Pancreas (tissue), 10 donors: ENCODE measurements at regions not wholly inside any gene's neighbourhood (a gene's known extent, or its start where the extent isn't known, plus 50 kb on each side); places are given as distances from the start of the nearest gene placed in this dataset.

Experiments used
- ATAC-seq, 4 donors: fragments of 200-7000 bp; cut with Tn5 transposase; one replicate each; pipeline versions ENCODE4 v1.8.0 to v1.9.1; 2020; ENCODE audit warnings: mild to moderate bottlenecking in 4 of 4, moderate library complexity in 4 of 4
- DNase-seq, 6 donors: peaks; one replicate each; pipeline ENCODE4 v3.0.0-alpha.2; 2020
- FAIRE-seq: peaks from 2 replicates; lab custom pipeline; 2012; peaks lifted over from hg19 to GRCh38; lab: Jason Lieb, UNC
- H3K27ac ChIP-seq, 4 donors: fragments of 200-600 bp; sonication (generic); 1 replicate in 3 of 4; 2 replicates in 1 of 4; pipeline versions ENCODE4 v1.5.0 to v1.8.0; 2020
- H3K27me3 ChIP-seq, 4 donors: fragments of 200-600 bp; one replicate each; pipeline ENCODE4 v1.8.0; 2021
- H3K36me3 ChIP-seq, 3 donors: fragments of 200-600 bp; sonication (generic) in 1 of 3; one replicate each; pipeline versions ENCODE4 v1.5.0 to v1.8.0; 2020 to 2021
- H3K4me1 ChIP-seq, 3 donors: fragments of 200-600 bp; one replicate each; pipeline ENCODE4 v1.8.0; 2021
- H3K4me3 ChIP-seq, 4 donors: fragments of 200-600 bp; sonication (generic) in 2 of 4; one replicate each; pipeline versions ENCODE4 v1.5.0 to v1.8.0; 2020 to 2021
- H3K9me3 ChIP-seq, 4 donors: fragments of 200-600 bp; one replicate each; pipeline ENCODE4 v1.8.0; 2021
- CTCF ChIP-seq, 4 donors: fragments of 200-600 bp; sonication (generic) in 3 of 4; IDR thresholded peaks; one replicate each; pipeline versions ENCODE4 v1.5.0 to v1.8.0; 2021; ENCODE audit warnings: antibody characterized with exemption in 4 of 4
- WGBS, 2 donors: extraction: QIAGEN DNeasy Blood & Tissue Kit; methylation state at CpG; one replicate each; pipeline ENCODE4 v1.1.7; 2013; 5-methylcytosine and 5-hydroxymethylcytosine counted together
- intact Hi-C, 3 donors: fragments of 100-400 bp; cut with DNase I; formaldehyde crosslinking; loops; one replicate each; pipeline versions ENCODE4 v1.11.1 to v1.14.2; 2022
- donor health status: healthy with polysubstance abuse.
- donor health status: DM: no; HTN: no; CAD: no; lungs with moderate emphysema.
- donor health status: DM: no; HTN: no; CAD: no.
- donor health status: control.
- donor health status: control.
- donor health status: Bipolar disorder and iron deficiency.
- donor health status: DM: yes; HTN: yes; CAD: no.
- donor health status: DM: no; HTN: no; CAD: no.
- donor health status: DM: no; HTN: no; CAD: no.
- donor health status: DM: yes; HTN: yes; CAD: no.

GRCh38 chrX:121455890-121456289, 408.5 kb downstream of the GLUD2 start:
- no peak for TF ChIP-seq CTCF (IDR thresholded peaks at IDR 0.05)
- intact Hi-C loops, result no loop called here
- Histone ChIP-seq H3K36me3 (no peaks in the 10 kb centered on the region), H3K27me3 (no peaks in the 10 kb centered on the region), H3K27ac (no peak overlapping the region), H3K4me3 (no peak overlapping the region), H3K4me1 (no peaks in the 10 kb centered on the region), H3K9me3 (no peaks in the 10 kb centered on the region)
- 37 to 41% methylated on average over 1 of the region's 1 CpG for WGBS, 2 donors
- no peak for DNase-seq
- no peak for ATAC-seq
- FAIRE-seq, result peak; percentile 56

- H3K4me1 ChIP-seq, result no peaks in the 10 kb centered on the region
- H3K27ac ChIP-seq, result no peak overlapping the region
- TF ChIP-seq CTCF (IDR thresholded peaks at IDR 0.05), result no peak
- 43 to 72% methylated on average over 3 of the region's 3 CpGs for WGBS, 2 donors
- intact Hi-C loops, result no loop called here
- DNase-seq (no peak), ATAC-seq (no peak), FAIRE-seq (no peak)
- no peaks in the 10 kb centered on the region for H3K36me3 ChIP-seq
- no peak overlapping the region for H3K4me3 ChIP-seq
- H3K27me3 ChIP-seq, result no peaks in the 10 kb centered on the region
- no peaks in the 10 kb centered on the region for H3K9me3 ChIP-seq
These were observed 408.9 kb downstream of the GLUD2 start for GRCh38 chrX:121456315-121456714.

GRCh38 chrX:121457096-121457495, 409.7 kb downstream of the GLUD2 start:
- 31 to 33% methylated on average over 1 of the region's 1 CpG for WGBS, 2 donors
- DNase-seq, result no peak
- no peak for TF ChIP-seq CTCF (IDR thresholded peaks at IDR 0.05)
- Histone ChIP-seq H3K27ac (no peak overlapping the region), H3K36me3 (no peaks in the 10 kb centered on the region), H3K4me1 (no peaks in the 10 kb centered on the region), H3K9me3 (no peaks in the 10 kb centered on the region), H3K4me3 (no peak overlapping the region), H3K27me3 (no peaks in the 10 kb centered on the region)
- intact Hi-C loops, result no loop called here
- no peak for FAIRE-seq
- ATAC-seq, result no peak

- intact Hi-C loops, result no loop called here
- FAIRE-seq (no peak), ATAC-seq (no peak), DNase-seq (no peak)
- Histone ChIP-seq H3K36me3 (no peaks in the 10 kb centered on the region), H3K4me1 (no peaks in the 10 kb centered on the region), H3K9me3 (no peaks in the 10 kb centered on the region), H3K4me3 (no peak overlapping the region), H3K27ac (no peak overlapping the region), H3K27me3 (no peaks in the 10 kb centered on the region)
- no peak for TF ChIP-seq CTCF (IDR thresholded peaks at IDR 0.05)
- WGBS, 2 donors, result 50 to 58% methylated on average over 4 of the region's 4 CpGs
These were observed 432.0 kb downstream of the GLUD2 start for GRCh38 chrX:121479406-121479805.

- intact Hi-C loops, result no loop called here
- TF ChIP-seq CTCF (IDR thresholded peaks at IDR 0.05), result no peak
- no peak for ATAC-seq
- no peak overlapping the region for H3K27ac ChIP-seq
- no peaks in the 10 kb centered on the region for H3K9me3 ChIP-seq
- WGBS, 2 donors, result 3 to 5% methylated on average over 1 of the region's 1 CpG
- DNase-seq, result no peak
- H3K4me3 ChIP-seq, result no peak overlapping the region
- H3K4me1 ChIP-seq, result no peaks in the 10 kb centered on the region
- no peak for FAIRE-seq
- H3K36me3 ChIP-seq, result no peaks in the 10 kb centered on the region
- H3K27me3 ChIP-seq, result no peaks in the 10 kb centered on the region
These were observed 449.6 kb downstream of the GLUD2 start for GRCh38 chrX:121496966-121497365.
